Activated naive CD4-positive, alpha-beta T cell treated with anti-CD3 and anti-CD28 coated beads, Interleukin-2, amount 10 ng/mL, durations not matched to agents 7 days and 5 days (primary cell): ENCODE measurements at regions not wholly inside any gene's neighbourhood (a gene's known extent, or its start where the extent isn't known, plus 50 kb on each side); places are given as distances from the start of the nearest gene placed in this dataset.
"Not testable (repeated sequence)": the region's sequence is repeated elsewhere in the genome, so short reads cannot be mapped to it uniquely, and the experiment has no call there.

Experiments used
- CTCF ChIA-PET: fragments of 350-600 bp; sonication (Branson Sonifier 250); formaldehyde crosslinking; loops from one replicate; lab custom pipeline; 2021; ENCODE audit warnings: antibody characterized with exemption; lab: Charles Lee
- DNase-seq: peaks from one replicate; pipeline ENCODE4 v3.0.0-alpha.2; 2020
- H3K27ac Mint-ChIP-seq: one replicate; pipeline ENCODE4 v1.8.0; 2021; ENCODE audit warnings: mild to moderate bottlenecking, moderate library complexity, mixed read lengths
- H3K27me3 Mint-ChIP-seq: one replicate; pipeline ENCODE4 v1.8.0; 2021; ENCODE audit warnings: mild to moderate bottlenecking, mixed read lengths
- H3K36me3 Mint-ChIP-seq: one replicate; pipeline ENCODE4 v1.8.0; 2021; ENCODE audit warnings: mixed read lengths
- H3K4me1 Mint-ChIP-seq: one replicate; pipeline ENCODE4 v1.8.0; 2021; ENCODE audit warnings: mixed read lengths
- H3K4me3 Mint-ChIP-seq: one replicate; pipeline ENCODE4 v1.8.0; 2021; ENCODE audit warnings: mild to moderate bottlenecking, moderate library complexity, mixed read lengths
- H3K9me3 Mint-ChIP-seq: one replicate; pipeline ENCODE4 v1.8.0; 2021; ENCODE audit warnings: mixed read lengths

DNA sequence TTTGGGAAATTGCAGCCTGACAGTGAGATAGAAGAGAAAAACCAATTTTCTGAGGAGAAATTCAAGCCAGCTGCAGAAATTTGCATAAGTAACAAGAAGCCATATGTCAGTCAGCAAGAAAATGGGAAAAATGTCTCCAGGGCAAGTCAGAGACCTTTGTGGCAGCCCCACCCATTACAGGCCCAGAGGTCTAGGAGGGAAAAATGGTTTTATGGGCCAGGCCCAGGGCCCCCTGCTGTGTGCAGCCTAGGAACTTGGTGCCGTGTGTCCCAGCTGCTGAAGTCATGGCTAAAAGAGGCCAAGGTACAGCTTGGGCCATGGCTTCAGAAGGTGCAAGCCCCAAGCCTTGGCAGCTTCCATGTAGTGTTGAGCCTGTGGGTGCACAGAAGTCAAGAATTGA is 296.1 kb downstream of the TTC6 start:
- CTCF ChIA-PET, H3K36me3 Mint-ChIP-seq, H3K27me3 Mint-ChIP-seq, H3K9me3 Mint-ChIP-seq, H3K4me1 Mint-ChIP-seq, DNase-seq, H3K4me3 Mint-ChIP-seq, H3K27ac Mint-ChIP-seq: not testable (repeated sequence)

DNA sequence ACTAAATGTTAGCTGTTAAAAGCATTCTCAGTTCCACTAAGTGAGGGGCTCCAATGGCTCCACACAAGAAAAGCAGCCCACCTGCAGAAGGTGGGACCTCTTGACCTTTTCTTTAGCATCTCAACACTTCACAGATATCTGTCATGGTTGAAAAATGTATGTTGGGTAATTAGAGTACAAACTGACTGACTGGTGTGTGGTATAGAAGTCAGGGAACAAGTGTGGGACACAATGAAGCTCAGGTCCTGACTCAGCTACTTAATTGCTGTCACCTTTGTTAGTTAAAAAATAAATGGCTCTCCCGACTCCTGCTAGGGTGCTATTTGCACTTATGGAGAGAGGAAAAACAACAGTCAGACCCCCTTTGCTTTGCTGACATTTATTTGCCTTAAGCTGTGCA is 299.0 kb downstream of the TTC6 start:
- Mint-ChIP-seq H3K4me3 (no peak overlapping the region), H3K27me3 (no peaks in the 10 kb centered on the region), H3K36me3 (no peaks in the 10 kb centered on the region), H3K4me1 (no peaks in the 10 kb centered on the region), H3K9me3 (no peaks in the 10 kb centered on the region), H3K27ac (no peak overlapping the region)
- CTCF ChIA-PET, result no interaction called here
- no peak for DNase-seq

DNA sequence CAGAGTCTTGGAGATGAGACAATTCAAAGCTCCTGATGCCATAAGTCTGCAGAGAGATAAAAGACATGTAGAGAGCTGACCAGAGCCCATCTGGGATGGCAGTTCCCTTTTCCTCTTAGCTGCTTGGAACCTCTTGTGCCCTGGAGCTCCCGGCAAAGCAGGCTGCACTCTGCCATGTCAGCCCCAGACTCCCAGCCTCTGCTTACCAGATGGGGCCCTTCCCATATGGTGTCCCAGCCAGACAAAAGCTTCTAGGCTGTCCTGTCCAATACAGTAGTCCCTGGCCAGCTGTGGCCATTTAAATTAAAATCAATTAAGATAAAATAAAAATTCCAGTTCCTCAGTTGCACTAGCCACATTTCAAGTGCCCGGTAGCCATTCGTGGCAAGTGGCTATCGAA is 303.9 kb downstream of the TTC6 start:
- no peak overlapping the region for H3K4me3 Mint-ChIP-seq
- no peaks in the 10 kb centered on the region for H3K36me3 Mint-ChIP-seq
- H3K9me3 Mint-ChIP-seq, result no peaks in the 10 kb centered on the region
- no peak overlapping the region for H3K27ac Mint-ChIP-seq
- CTCF ChIA-PET, result no interaction called here
- H3K4me1 Mint-ChIP-seq, result no peaks in the 10 kb centered on the region
- DNase-seq, result no peak
- H3K27me3 Mint-ChIP-seq, result peaks cover 16% of the 10 kb centered on the region

GRCh38 chr14:37900561-37900960 is 305.1 kb downstream of the TTC6 start:
- DNase-seq, result no peak
- Mint-ChIP-seq H3K36me3 (no peaks in the 10 kb centered on the region), H3K27me3 (peaks cover 16% of the 10 kb centered on the region), H3K27ac (no peak overlapping the region), H3K4me3 (no peak overlapping the region), H3K4me1 (no peaks in the 10 kb centered on the region), H3K9me3 (no peaks in the 10 kb centered on the region)
- CTCF ChIA-PET, result no interaction called here

DNA sequence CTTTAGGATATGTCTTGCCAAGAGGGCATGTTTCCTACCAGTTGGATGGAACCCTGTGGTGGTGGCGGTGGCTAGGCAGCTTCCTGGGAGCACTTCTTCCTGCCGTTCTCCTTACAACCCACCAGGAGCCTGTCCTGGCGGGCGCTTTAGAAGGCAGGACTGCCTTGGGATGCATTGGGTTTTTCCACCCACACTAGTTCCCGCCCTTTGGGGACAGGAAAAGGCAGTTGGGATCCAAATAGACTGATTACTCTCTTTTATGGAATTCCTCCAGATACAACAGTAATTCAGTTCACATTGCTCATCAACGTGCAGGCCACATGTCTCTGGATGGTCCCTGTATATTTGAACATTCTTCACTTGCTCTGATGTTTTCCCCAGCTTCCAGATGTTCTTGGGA is 305.7 kb upstream of the SSTR1 start:
- CTCF ChIA-PET, result interaction anchor here (0.6 to 2.1 kb wide), 6 partner anchors 10 to 968 kb away, joined by 3 to 10 read pairs (median 5); no protein-coding TSS in a partner anchor
- no peak for DNase-seq
- H3K4me3 Mint-ChIP-seq, result no peak overlapping the region
- H3K4me1 Mint-ChIP-seq, result no peaks in the 10 kb centered on the region
- peaks cover 16% of the 10 kb centered on the region for H3K27me3 Mint-ChIP-seq
- H3K27ac Mint-ChIP-seq, result no peak overlapping the region
- no peaks in the 10 kb centered on the region for H3K36me3 Mint-ChIP-seq
- no peaks in the 10 kb centered on the region for H3K9me3 Mint-ChIP-seq

- Mint-ChIP-seq H3K27me3 (peaks cover 16% of the 10 kb centered on the region), H3K4me3 (no peak overlapping the region), H3K9me3 (no peaks in the 10 kb centered on the region), H3K27ac (no peak overlapping the region), H3K4me1 (no peaks in the 10 kb centered on the region), H3K36me3 (no peaks in the 10 kb centered on the region)
- DNase-seq, result no peak
- CTCF ChIA-PET, result interaction anchor here (0.7 to 2.1 kb wide), 7 partner anchors 8 to 967 kb away, joined by 3 to 10 read pairs (median 3); no protein-coding TSS in a partner anchor
Observed at GRCh38 chr14:37903343-37904191, 304.1 kb upstream of the SSTR1 start.

DNA sequence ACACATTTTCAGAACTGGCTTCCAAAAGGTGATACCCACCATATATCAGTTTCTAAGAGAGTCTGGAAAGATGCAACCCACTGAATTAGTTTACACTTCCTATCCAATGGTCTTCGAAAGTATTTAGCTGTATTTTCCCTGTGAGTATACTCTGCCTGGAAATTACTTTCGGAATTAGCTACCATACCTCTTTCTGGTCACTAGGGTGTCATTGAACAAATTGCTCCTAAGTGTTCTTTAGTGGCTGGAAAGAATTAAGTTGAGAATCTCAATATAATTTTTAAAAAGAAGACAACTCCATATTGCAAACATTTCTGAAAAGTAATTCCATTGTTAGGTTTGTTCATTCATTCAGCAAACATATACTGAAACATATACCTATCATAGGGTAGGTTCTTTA is 283.1 kb upstream of the SSTR1 start:
- Mint-ChIP-seq H3K4me1 (no peaks in the 10 kb centered on the region), H3K36me3 (no peaks in the 10 kb centered on the region), H3K4me3 (no peak overlapping the region), H3K9me3 (no peaks in the 10 kb centered on the region), H3K27ac (no peak overlapping the region), H3K27me3 (no peaks in the 10 kb centered on the region)
- DNase-seq, result no peak
- CTCF ChIA-PET, result no interaction called here

DNA sequence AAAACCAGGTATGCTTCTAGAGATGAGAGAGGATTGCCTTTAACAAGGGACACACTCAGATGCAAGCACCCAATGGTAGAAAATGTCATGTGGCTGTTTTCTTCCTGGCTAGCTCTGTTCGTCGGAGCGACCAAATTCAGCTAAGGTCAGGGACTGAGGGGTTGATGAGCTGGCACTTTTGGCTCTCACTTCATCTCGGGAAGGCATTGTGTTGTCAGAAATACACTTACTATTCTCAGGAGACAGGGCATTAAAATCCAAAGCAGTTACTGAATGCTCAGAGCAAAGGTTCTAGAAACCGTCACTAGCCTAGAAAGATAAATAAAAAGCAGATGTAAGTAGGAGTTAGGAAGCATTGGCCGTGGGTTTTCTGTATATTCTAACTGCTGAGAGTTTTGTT is 275.7 kb upstream of the SSTR1 start:
- Mint-ChIP-seq H3K4me1 (no peaks in the 10 kb centered on the region), H3K4me3 (no peak overlapping the region), H3K27me3 (no peaks in the 10 kb centered on the region), H3K36me3 (no peaks in the 10 kb centered on the region), H3K27ac (no peak overlapping the region), H3K9me3 (no peaks in the 10 kb centered on the region)
- CTCF ChIA-PET, result no interaction called here
- no peak for DNase-seq

GRCh38 chr14:37932481-37932880 is 275.2 kb upstream of the SSTR1 start:
- no peaks in the 10 kb centered on the region for H3K36me3 Mint-ChIP-seq
- no peaks in the 10 kb centered on the region for H3K4me1 Mint-ChIP-seq
- no peak overlapping the region for H3K4me3 Mint-ChIP-seq
- DNase-seq, result no peak
- H3K27ac Mint-ChIP-seq, result no peak overlapping the region
- H3K27me3 Mint-ChIP-seq, result no peaks in the 10 kb centered on the region
- no peaks in the 10 kb centered on the region for H3K9me3 Mint-ChIP-seq
- CTCF ChIA-PET, result no interaction called here

DNA sequence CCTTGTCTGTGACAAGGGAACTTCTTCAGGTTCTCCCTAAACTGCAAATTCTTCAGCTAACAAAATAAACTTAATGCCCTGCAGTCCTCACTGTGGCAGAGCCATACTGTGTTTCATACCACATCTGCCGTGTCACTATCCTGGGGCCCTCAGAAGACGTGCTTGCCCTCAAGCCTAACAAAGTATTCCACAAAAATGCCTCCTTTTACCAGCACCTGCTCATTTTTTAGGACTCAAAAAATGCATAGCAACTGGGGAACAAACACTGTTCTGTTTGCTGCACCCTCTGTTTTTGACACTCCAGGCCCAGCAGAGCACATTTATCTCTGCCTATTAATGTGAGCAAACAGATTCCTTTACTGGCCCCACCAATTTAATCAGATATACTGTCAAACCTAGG is 270.7 kb upstream of the SSTR1 start:
- H3K27ac Mint-ChIP-seq, result no peak overlapping the region
- no peaks in the 10 kb centered on the region for H3K36me3 Mint-ChIP-seq
- H3K4me1 Mint-ChIP-seq, result no peaks in the 10 kb centered on the region
- CTCF ChIA-PET, result no interaction called here
- no peak overlapping the region for H3K4me3 Mint-ChIP-seq
- no peaks in the 10 kb centered on the region for H3K9me3 Mint-ChIP-seq
- no peaks in the 10 kb centered on the region for H3K27me3 Mint-ChIP-seq
- DNase-seq, result no peak

- H3K27me3 Mint-ChIP-seq, result no peaks in the 10 kb centered on the region
- H3K9me3 Mint-ChIP-seq, result no peaks in the 10 kb centered on the region
Observed at GRCh38 chr14:37939442-37940028, 268.2 kb upstream of the SSTR1 start.

DNA sequence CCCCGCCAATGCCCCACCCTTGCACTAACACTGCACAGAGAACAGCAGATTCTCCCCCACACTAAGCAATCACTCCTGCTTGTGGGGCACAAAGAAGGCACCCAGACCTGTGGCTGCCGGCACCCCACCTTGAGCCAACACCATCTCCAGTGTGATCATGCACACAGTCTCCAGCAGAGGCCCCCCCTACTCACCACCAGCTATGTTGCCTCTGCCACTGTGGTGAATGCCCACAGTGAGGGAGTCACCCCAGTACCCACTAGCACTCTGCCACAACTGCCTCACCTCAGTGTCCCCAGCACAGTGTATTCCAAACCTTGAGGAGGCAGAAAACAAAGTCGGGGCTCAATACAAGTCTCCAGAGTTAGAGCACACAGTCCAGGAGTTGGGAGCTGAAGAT is 261.7 kb upstream of the SSTR1 start:
- H3K27me3 Mint-ChIP-seq, result no peaks in the 10 kb centered on the region
- peaks cover 13% of the 10 kb centered on the region for H3K9me3 Mint-ChIP-seq
- DNase-seq, result no peak
- H3K4me3 Mint-ChIP-seq, result no peak overlapping the region
- no peaks in the 10 kb centered on the region for H3K4me1 Mint-ChIP-seq
- H3K36me3 Mint-ChIP-seq, result no peaks in the 10 kb centered on the region
- no peak overlapping the region for H3K27ac Mint-ChIP-seq
- CTCF ChIA-PET, result no interaction called here

More at GRCh38 chr14:37939442-37940028, 268.2 kb upstream of the SSTR1 start:
- Mint-ChIP-seq H3K4me3 (no peak overlapping the region), H3K4me1 (no peaks in the 10 kb centered on the region), H3K27ac (no peak overlapping the region), H3K36me3 (no peaks in the 10 kb centered on the region)
- no peak for DNase-seq
- CTCF ChIA-PET, result interaction anchor here (0.6 kb wide), 1 partner anchor 990 kb away, joined by 3 read pairs; no protein-coding TSS in a partner anchor

- Mint-ChIP-seq H3K27me3 (no peaks in the 10 kb centered on the region), H3K36me3 (no peaks in the 10 kb centered on the region), H3K9me3 (peaks cover 13% of the 10 kb centered on the region), H3K27ac (no peak overlapping the region), H3K4me3 (no peak overlapping the region), H3K4me1 (no peaks in the 10 kb centered on the region)
- CTCF ChIA-PET, result no interaction called here
- DNase-seq, result no peak
Observed at GRCh38 chr14:37946819-37947218, 260.9 kb upstream of the SSTR1 start.

DNA sequence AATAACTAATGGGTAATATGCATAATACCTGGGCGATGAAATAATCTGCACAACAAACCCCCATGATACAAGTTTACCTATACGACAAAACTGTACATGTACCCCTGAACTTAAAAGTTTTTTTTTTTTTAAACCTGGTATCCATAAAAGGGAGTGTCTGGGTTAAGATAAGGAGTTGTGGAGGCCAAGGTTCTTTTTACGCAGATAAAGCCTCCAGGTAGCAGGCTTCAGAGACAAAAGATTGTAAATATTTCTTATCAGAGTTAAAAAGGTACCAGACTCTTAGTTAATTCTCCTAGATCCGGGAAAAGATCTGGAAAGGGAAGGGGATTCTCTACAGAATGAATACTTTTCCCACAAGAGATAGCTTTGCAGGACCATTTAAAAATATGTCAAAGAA is 259.4 kb upstream of the SSTR1 start:
- CTCF ChIA-PET, result no interaction called here
- no peaks in the 10 kb centered on the region for H3K4me1 Mint-ChIP-seq
- H3K36me3 Mint-ChIP-seq, result no peaks in the 10 kb centered on the region
- H3K9me3 Mint-ChIP-seq, result peaks cover 13% of the 10 kb centered on the region
- H3K4me3 Mint-ChIP-seq, result no peak overlapping the region
- no peak for DNase-seq
- H3K27me3 Mint-ChIP-seq, result no peaks in the 10 kb centered on the region
- no peak overlapping the region for H3K27ac Mint-ChIP-seq

DNA sequence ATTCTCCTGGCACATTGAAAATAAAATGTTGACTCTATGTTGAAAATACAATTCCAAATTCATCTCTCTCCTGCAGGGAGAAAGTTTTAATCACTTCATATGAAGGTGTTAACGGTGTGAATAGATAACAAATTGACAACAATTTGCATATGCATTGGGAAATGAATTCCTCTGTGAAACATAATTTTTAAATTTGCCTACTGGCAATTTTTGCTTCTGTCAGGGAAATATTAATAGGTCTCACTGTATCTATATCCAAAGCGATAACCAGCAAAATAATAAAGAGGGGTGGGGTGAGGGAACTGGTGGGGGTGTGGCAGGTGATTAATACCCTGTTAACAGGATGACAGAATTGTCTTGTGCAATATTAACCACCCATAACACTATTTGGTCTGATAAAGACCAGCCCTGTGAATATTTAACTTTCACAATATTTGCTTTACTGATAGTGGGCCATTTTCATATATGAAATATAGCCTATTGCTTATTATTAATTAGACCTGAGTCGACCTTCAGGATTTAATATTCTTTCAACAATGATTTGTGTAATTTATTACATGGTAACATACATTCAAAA is 239.0 kb upstream of the SSTR1 start:
- H3K36me3 Mint-ChIP-seq, result no peaks in the 10 kb centered on the region
- DNase-seq, result no peak
- no peaks in the 10 kb centered on the region for H3K9me3 Mint-ChIP-seq
- no peak overlapping the region for H3K4me3 Mint-ChIP-seq
- CTCF ChIA-PET, result no interaction called here
- H3K4me1 Mint-ChIP-seq, result peaks cover 2% of the 10 kb centered on the region
- H3K27me3 Mint-ChIP-seq, result no peaks in the 10 kb centered on the region
- no peak overlapping the region for H3K27ac Mint-ChIP-seq
